Neural cell (in vitro differentiated cells): ENCODE measurements at regions not wholly inside any gene's neighbourhood (a gene's known extent, or its start where the extent isn't known, plus 50 kb on each side); places are given as distances from the start of the nearest gene placed in this dataset.

ENCODE experiments used
- H2AFZ ChIP-seq: fragments of 200-600, 300-800 bp; sonication (generic), shearing (Covaris generic); 2 replicates; pipeline ENCODE4 v1.6.0; 2014; ENCODE audit warnings: low read depth, mild to moderate bottlenecking, antibody characterized with exemption, low read length, moderate library complexity
- H3F3A ChIP-seq: fragments of 200-600 bp; shearing (Covaris generic); 2 replicates; pipeline ENCODE4 v1.6.1; 2016; ENCODE audit warnings: mild to moderate bottlenecking, moderate library complexity, mixed read lengths, antibody characterized with exemption, low read length; ENCODE audit not compliant: insufficient read depth, poor library complexity, severe bottlenecking
- H3K27ac ChIP-seq: fragments of 200-600, 300-800 bp; sonication (generic), shearing (Covaris generic); 2 replicates; pipeline ENCODE4 v1.5.1; 2014; ENCODE audit warnings: mild to moderate bottlenecking, low read length, moderate library complexity
- H3K27me3 ChIP-seq: fragments of 300-800, 200-600 bp; sonication (generic), shearing (Covaris generic); 2 replicates; pipeline ENCODE4 v1.6.0; 2014; ENCODE audit warnings: mild to moderate bottlenecking, low read depth, low read length, moderate library complexity; ENCODE audit not compliant: insufficient read depth
- H3K36me3 ChIP-seq: fragments of 300-800, 200-600 bp; sonication (generic), shearing (Covaris generic); 2 replicates; pipeline ENCODE4 v1.5.1; 2014; ENCODE audit warnings: mild to moderate bottlenecking, antibody characterized with exemption, low read length, moderate library complexity; ENCODE audit not compliant: insufficient read depth
- H3K4me2 ChIP-seq: fragments of 300-800, 200-600 bp; sonication (generic), shearing (Covaris generic); 2 replicates; pipeline ENCODE4 v1.6.0; 2014; ENCODE audit warnings: mild to moderate bottlenecking, low read length
- H3K4me3 ChIP-seq: fragments of 300-800, 200-600 bp; sonication (generic), shearing (Covaris generic); 2 replicates; pipeline ENCODE4 v1.5.1; 2014; ENCODE audit warnings: mild to moderate bottlenecking, low read length, moderate library complexity
- H3K79me2 ChIP-seq: fragments of 200-600 bp; shearing (Covaris generic); replicated peaks from 2 replicates; pipeline ENCODE4 v1.6.0; 2014; ENCODE audit warnings: mild to moderate bottlenecking, low read length, moderate library complexity; ENCODE audit not compliant: insufficient read depth
- H3K9ac ChIP-seq: fragments of 300-800, 200-600 bp; sonication (generic), shearing (Covaris generic); 2 replicates; pipeline ENCODE4 v1.6.1; 2016; ENCODE audit warnings: mild to moderate bottlenecking, low read length, mixed read lengths
- H3K9me2 ChIP-seq: fragments of 200-600 bp; shearing (Covaris generic); 2 replicates; pipeline ENCODE4 v1.6.1; 2016; ENCODE audit warnings: mild to moderate bottlenecking, low read length, mixed read lengths; ENCODE audit not compliant: insufficient read depth
- H3K9me3 ChIP-seq: fragments of 200-600, 300-800 bp; sonication (generic), shearing (Covaris generic); 2 replicates; pipeline ENCODE4 v1.6.1; 2016; ENCODE audit warnings: mild to moderate bottlenecking, mixed run types, low read length, moderate library complexity, mixed read lengths
- H4K20me1 ChIP-seq: fragments of 200-600 bp; shearing (Covaris generic); 2 replicates; pipeline ENCODE4 v1.6.1; 2016; ENCODE audit warnings: mild to moderate bottlenecking, mixed run types; ENCODE audit not compliant: insufficient read depth
- EP300 ChIP-seq: fragments of 450-650 bp; conservative IDR thresholded peaks from 2 replicates; pipeline ENCODE4 v1.6.1; 2014; ENCODE audit warnings: antibody characterized with exemption, mild to moderate bottlenecking, moderate library complexity; ENCODE audit not compliant: poor library complexity, severe bottlenecking
- EZH2 ChIP-seq: fragments of 200-600, 300-800 bp; shearing (Covaris generic), sonication (generic); IDR thresholded peaks from 2 replicates; pipeline ENCODE4 v1.6.1; 2014; ENCODE audit warnings: antibody characterized with exemption, low read length, borderline replicate concordance, mild to moderate bottlenecking; ENCODE audit not compliant: insufficient read depth, poor library complexity, severe bottlenecking
- MXI1 ChIP-seq: fragments of 450-650 bp; conservative IDR thresholded peaks from 2 replicates; pipeline ENCODE4 v1.6.1; 2014; ENCODE audit warnings: antibody characterized with exemption, mild to moderate bottlenecking; ENCODE audit not compliant: poor library complexity, severe bottlenecking
- POLR2AphosphoS5 ChIP-seq: IDR thresholded peaks from 2 replicates; pipeline ENCODE4 v1.6.1; 2012
- RAD21 ChIP-seq: fragments of 450-650 bp; conservative IDR thresholded peaks from 2 replicates; pipeline ENCODE4 v1.6.1; 2014; ENCODE audit warnings: antibody characterized with exemption, mild to moderate bottlenecking, moderate library complexity
- REST ChIP-seq: IDR thresholded peaks from 2 replicates; pipeline ENCODE4 v1.6.1; 2012; ENCODE audit warnings: borderline replicate concordance
- SMC3 ChIP-seq: fragments of 450-650 bp; conservative IDR thresholded peaks from 2 replicates; pipeline ENCODE4 v1.6.1; 2014; ENCODE audit warnings: antibody characterized with exemption, mild to moderate bottlenecking, moderate library complexity; ENCODE audit not compliant: poor library complexity
- TAF1 ChIP-seq: IDR thresholded peaks from 2 replicates; pipeline ENCODE4 v1.6.1; 2012; ENCODE audit warnings: low read depth
- TF ChIP-seq, protein P1 (sequence below): fragments of 450-650 bp; IDR thresholded peaks from 2 replicates; pipeline ENCODE4 v1.5.1; 2014; ENCODE audit warnings: antibody characterized with exemption, mild to moderate bottlenecking, moderate library complexity; ENCODE audit not compliant: poor library complexity, severe bottlenecking

GRCh38 chr2:128660836-128661235, 342.2 kb upstream of the HS6ST1 start:
- no peaks in the 10 kb centered on the region for H3K9me2 ChIP-seq
- no peaks in the 10 kb centered on the region for H3F3A ChIP-seq
- H3K4me3 ChIP-seq = no peak overlapping the region
- H3K9ac ChIP-seq = no peak overlapping the region
- H3K79me2 ChIP-seq = no peaks in the 10 kb centered on the region
- H3K9me3 ChIP-seq = peaks cover 4% of the 10 kb centered on the region
- TF ChIP-seq SMC3 (no peak), REST (no peak), POLR2AphosphoS5 (no peak), RAD21 (no peak), TAF1 (no peak), EP300 (no peak), EZH2 (no peak), MXI1 (no peak)
- TF ChIP-seq, protein P1, sequence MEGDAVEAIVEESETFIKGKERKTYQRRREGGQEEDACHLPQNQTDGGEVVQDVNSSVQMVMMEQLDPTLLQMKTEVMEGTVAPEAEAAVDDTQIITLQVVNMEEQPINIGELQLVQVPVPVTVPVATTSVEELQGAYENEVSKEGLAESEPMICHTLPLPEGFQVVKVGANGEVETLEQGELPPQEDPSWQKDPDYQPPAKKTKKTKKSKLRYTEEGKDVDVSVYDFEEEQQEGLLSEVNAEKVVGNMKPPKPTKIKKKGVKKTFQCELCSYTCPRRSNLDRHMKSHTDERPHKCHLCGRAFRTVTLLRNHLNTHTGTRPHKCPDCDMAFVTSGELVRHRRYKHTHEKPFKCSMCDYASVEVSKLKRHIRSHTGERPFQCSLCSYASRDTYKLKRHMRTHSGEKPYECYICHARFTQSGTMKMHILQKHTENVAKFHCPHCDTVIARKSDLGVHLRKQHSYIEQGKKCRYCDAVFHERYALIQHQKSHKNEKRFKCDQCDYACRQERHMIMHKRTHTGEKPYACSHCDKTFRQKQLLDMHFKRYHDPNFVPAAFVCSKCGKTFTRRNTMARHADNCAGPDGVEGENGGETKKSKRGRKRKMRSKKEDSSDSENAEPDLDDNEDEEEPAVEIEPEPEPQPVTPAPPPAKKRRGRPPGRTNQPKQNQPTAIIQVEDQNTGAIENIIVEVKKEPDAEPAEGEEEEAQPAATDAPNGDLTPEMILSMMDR = no peak
- H3K27me3 ChIP-seq = no peaks in the 10 kb centered on the region
- no peaks in the 10 kb centered on the region for H4K20me1 ChIP-seq
- H2AFZ ChIP-seq = no peak overlapping the region
- no peak overlapping the region for H3K27ac ChIP-seq
- no peaks in the 10 kb centered on the region for H3K36me3 ChIP-seq
- no peak overlapping the region for H3K4me2 ChIP-seq

DNA sequence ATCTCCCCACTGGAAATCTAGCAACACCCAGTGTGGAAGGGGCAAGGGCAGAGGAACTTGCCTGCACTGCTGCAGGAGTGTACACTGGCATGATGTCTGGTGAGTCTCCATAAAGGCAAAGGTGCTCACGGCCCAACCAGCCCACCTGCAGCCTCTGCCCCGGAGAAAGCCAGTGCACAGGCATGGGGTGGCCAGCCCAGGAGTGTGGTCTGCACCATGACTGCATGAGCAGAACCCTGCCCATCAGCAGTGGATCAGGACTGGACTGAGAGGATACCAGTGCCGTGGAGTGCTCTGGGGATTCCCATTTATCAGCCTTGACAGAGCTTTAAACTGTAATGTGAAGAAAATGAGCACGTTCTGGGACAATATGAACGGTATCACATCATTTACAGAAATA, 342.6 kb upstream of the HS6ST1 start:
- TF ChIP-seq EZH2 = no peak
- TF ChIP-seq, protein P1 = no peak
- no peak for TF ChIP-seq EP300
- no peak for TF ChIP-seq REST
- no peak for TF ChIP-seq TAF1
- TF ChIP-seq SMC3 = no peak
- no peak for TF ChIP-seq MXI1
- no peak for TF ChIP-seq RAD21
- TF ChIP-seq POLR2AphosphoS5 = no peak
- no peak overlapping the region for H2AFZ ChIP-seq
- H3K9me3 ChIP-seq = peaks cover 4% of the 10 kb centered on the region
- H3K9me2 ChIP-seq = no peaks in the 10 kb centered on the region
- no peaks in the 10 kb centered on the region for H3K27me3 ChIP-seq
- no peaks in the 10 kb centered on the region for H3F3A ChIP-seq
- no peaks in the 10 kb centered on the region for H3K36me3 ChIP-seq
- no peaks in the 10 kb centered on the region for H3K79me2 ChIP-seq
- H3K9ac ChIP-seq = no peak overlapping the region
- H4K20me1 ChIP-seq = no peaks in the 10 kb centered on the region
- H3K4me3 ChIP-seq = no peak overlapping the region
- H3K4me2 ChIP-seq = no peak overlapping the region
- no peak overlapping the region for H3K27ac ChIP-seq
